Endothelial cell of umbilical vein (primary cell): ENCODE measurements at regions not wholly inside any gene's neighbourhood (a gene's known extent, or its start where the extent isn't known, plus 50 kb on each side); places are given as distances from the start of the nearest gene placed in this dataset.

Experiments used
- BruUV-seq: library from RNA; stranded (reverse); fragments of 400-500 nt; replicated peaks from 2 replicates; lab custom pipeline; 2021; lab: Mats Ljungman, UMichigan
- CTCF ChIA-PET: fragments of 300-600, 350-600 bp; sonication (Branson Sonifier 250); formaldehyde crosslinking; loops from one replicate; lab custom pipeline; 2021; ENCODE audit warnings: antibody characterized with exemption, inconsistent platforms; lab: Charles Lee
- POLR2A ChIA-PET: fragments of 300-600, 350-600 bp; sonication (Branson Sonifier 250); formaldehyde crosslinking; loops from one replicate; lab custom pipeline; 2021; ENCODE audit warnings: antibody characterized with exemption, inconsistent platforms; lab: Charles Lee
- DNase-seq: peaks from one replicate; pipeline ENCODE4 v3.0.0-alpha.2; 2011; ENCODE audit warnings: low read depth, low spot score
- FAIRE-seq: peaks from 2 replicates; lab custom pipeline; 2011; peaks lifted over from hg19 to GRCh38; lab: Jason Lieb, UNC
- H2AFZ ChIP-seq: 2 replicates; pipeline ENCODE4 v1.6.0; 2012; ENCODE audit warnings: low read depth, low read length, control low read depth, inconsistent platforms
- H3K27ac ChIP-seq: 2 replicates; pipeline ENCODE4 v1.5.1; 2011; ENCODE audit warnings: low read depth, mild to moderate bottlenecking, control low read depth, low read length, moderate library complexity; ENCODE audit not compliant: insufficient read depth
- H3K27me3 ChIP-seq, 2 experiments: 2 replicates each; pipeline versions ENCODE4 v1.6.0 to v1.6.1; 2011; ENCODE audit warnings: low read length in 2 of 2, mixed read lengths in 1 of 2; ENCODE audit not compliant: control insufficient read depth in 2 of 2, insufficient read depth in 2 of 2
- H3K36me3 ChIP-seq, 2 experiments: 2 replicates in 1 of 2; 3 replicates in 1 of 2; pipeline ENCODE4 v1.5.1; 2011; ENCODE audit warnings: low read length in 2 of 2, mild to moderate bottlenecking in 1 of 2, moderate library complexity in 1 of 2; ENCODE audit not compliant: control insufficient read depth in 2 of 2, insufficient read depth in 2 of 2; ENCODE audit errors: extremely low read depth in 1 of 2
- H3K4me1 ChIP-seq: 3 replicates; pipeline ENCODE4 v1.5.1; 2011; ENCODE audit warnings: mild to moderate bottlenecking, low read length; ENCODE audit not compliant: control insufficient read depth, insufficient read depth; ENCODE audit errors: extremely low read depth
- H3K4me2 ChIP-seq: 2 replicates; pipeline ENCODE4 v1.6.1; 2011; ENCODE audit warnings: low read length, control low read depth, mixed read lengths; ENCODE audit not compliant: insufficient read depth
- H3K4me3 ChIP-seq, 3 experiments: fragments of 200-600 bp in 1 of 3; sonication (generic), shearing (Covaris generic) in 1 of 3; replicated peaks in 1 of 3; 2 replicates each; pipeline ENCODE4 v1.5.1; 2011 to 2016; ENCODE audit warnings: control low read depth in 3 of 3, low read length in 3 of 3, mild to moderate bottlenecking in 2 of 3, inconsistent platforms in 1 of 3, low read depth in 1 of 3, moderate library complexity in 1 of 3; ENCODE audit not compliant: insufficient read depth in 1 of 3
- H3K79me2 ChIP-seq: 2 replicates; pipeline ENCODE4 v1.6.0; 2012; ENCODE audit warnings: low read length, inconsistent platforms; ENCODE audit not compliant: control insufficient read depth, insufficient read depth
- H3K9ac ChIP-seq: replicated peaks from 2 replicates; pipeline ENCODE3; 2011; ENCODE audit warnings: low read length, control low read depth; ENCODE audit not compliant: insufficient read depth; ENCODE audit errors: extremely low read depth
- H3K9me1 ChIP-seq: replicated peaks from 3 replicates; pipeline ENCODE4 v1.6.0; 2011; ENCODE audit warnings: mild to moderate bottlenecking, low read length; ENCODE audit not compliant: control insufficient read depth, insufficient read depth; ENCODE audit errors: extremely low read depth
- H3K9me3 ChIP-seq: replicated peaks from 2 replicates; pipeline ENCODE4 v1.5.1; 2012; ENCODE audit warnings: low read length, inconsistent platforms; ENCODE audit not compliant: control insufficient read depth, insufficient read depth
- H4K20me1 ChIP-seq: replicated peaks from 2 replicates; pipeline ENCODE3; 2011; ENCODE audit warnings: mild to moderate bottlenecking, low read length; ENCODE audit not compliant: control insufficient read depth, insufficient read depth; ENCODE audit errors: extremely low read depth
- CTCF ChIP-seq, 2 donors: IDR thresholded peaks; 1 replicate in 1 of 2; 2 replicates in 1 of 2; pipeline ENCODE4 v1.5.1; 2011; ENCODE audit warnings: low read length in 2 of 2, mild to moderate bottlenecking in 2 of 2, moderate library complexity in 2 of 2, control low read depth in 1 of 2, inconsistent platforms in 1 of 2, low read depth in 1 of 2; ENCODE audit not compliant: insufficient read depth in 1 of 2; ENCODE audit errors: extremely low read depth in 1 of 2
- EZH2 ChIP-seq: IDR thresholded peaks from 2 replicates; pipeline ENCODE4 v1.6.1; 2012; ENCODE audit warnings: borderline replicate concordance, low read depth, mild to moderate bottlenecking, moderate library complexity, low read length, inconsistent platforms; ENCODE audit not compliant: severe bottlenecking
- FOS ChIP-seq: IDR thresholded peaks from 2 replicates; pipeline ENCODE4 v1.6.1; 2011; ENCODE audit warnings: mild to moderate bottlenecking, low read length, moderate library complexity, borderline replicate concordance; ENCODE audit not compliant: insufficient read depth
- GATA2 ChIP-seq: IDR thresholded peaks from 2 replicates; pipeline ENCODE4 v1.7.0; 2011; ENCODE audit warnings: low read depth, mild to moderate bottlenecking, moderate library complexity, mixed read lengths, low read length; ENCODE audit not compliant: insufficient read length, insufficient read depth
- JUN ChIP-seq: IDR thresholded peaks from 2 replicates; pipeline ENCODE4 v1.6.1; 2011; ENCODE audit warnings: borderline replicate concordance, low read depth; ENCODE audit not compliant: insufficient read length, insufficient read depth
- MAX ChIP-seq: IDR thresholded peaks from 2 replicates; pipeline ENCODE4 v1.6.1; 2011; ENCODE audit not compliant: insufficient read depth, insufficient read length
- MYC ChIP-seq: IDR thresholded peaks from one replicate; pipeline ENCODE4 v1.6.1; 2011; ENCODE audit warnings: mild to moderate bottlenecking, low read depth, low read length
- POLR2A ChIP-seq: IDR thresholded peaks from 2 replicates; pipeline ENCODE4 v1.6.1; 2012; ENCODE audit warnings: low read depth, mild to moderate bottlenecking, control low read depth, low read length
- POLR2AphosphoS5 ChIP-seq: IDR thresholded peaks from 2 replicates; pipeline ENCODE4 v1.6.1; 2012; ENCODE audit warnings: low read depth, mild to moderate bottlenecking, control low read depth, low read length, moderate library complexity; ENCODE audit not compliant: insufficient read depth
- dilution Hi-C: fragments of 300-500 bp; cut with MboI; formaldehyde crosslinking; loops from one replicate; pipeline ENCODE4 v1.15.0; 2019; ENCODE audit warnings: low sequenced_read_pairs; ENCODE audit not compliant: extremely low pct_ligation_motif_present
- intact Hi-C: fragments of 100-400 bp; cut with micrococcal nuclease; formaldehyde crosslinking; loops from one replicate; pipeline ENCODE4 v1.10.0; 2022

- no peaks in the 10 kb centered on the region for H3K4me1 ChIP-seq
- H3K9me3 ChIP-seq = peaks cover 5% of the 10 kb centered on the region
- H3K4me2 ChIP-seq = no peak overlapping the region
- POLR2A ChIA-PET = no interaction called here
- dilution Hi-C loops (no loop called here), intact Hi-C loops (no loop called here)
- no peaks in the 10 kb centered on the region for H3K79me2 ChIP-seq
- H3K27ac ChIP-seq = no peak overlapping the region
- H3K9me1 ChIP-seq = no peaks in the 10 kb centered on the region
- no TSS peak for BruUV-seq
- no peak for FAIRE-seq
- TF ChIP-seq MAX (no peak), POLR2A (no peak), EZH2 (no peak), CTCF (IDR thresholded peaks at IDR 0.05; ENCODE audit: extremely low read depth in 1 of 2, insufficient read depth in 1 of 2, low read depth in 1 of 2, low read length in 2 of 2) (no peak), JUN (no peak), MYC (no peak), GATA2 (no peak), FOS (no peak), POLR2AphosphoS5 (no peak)
- H3K36me3 ChIP-seq = no peaks in the 10 kb centered on the region
- H2AFZ ChIP-seq = no peak overlapping the region
- CTCF ChIA-PET = no interaction called here
- no peak overlapping the region for H3K9ac ChIP-seq
- no peak overlapping the region for H3K4me3 ChIP-seq
- no peak for DNase-seq
- H4K20me1 ChIP-seq = no peaks in the 10 kb centered on the region
- H3K27me3 ChIP-seq = no peaks in the 10 kb centered on the region
Observed at GRCh38 chr1:2885001-2885400, 83.5 kb upstream of the TTC34 start.
